ENCODE measurements at regions not wholly inside any gene's neighbourhood (a gene's known extent, or its start where the extent isn't known, plus 50 kb on each side); places are given as distances from the start of the nearest gene placed in this dataset.

GRCh38 chr17:77483128-77483598, 342.4 kb downstream of the SEC14L1 start:
- Mint-ChIP-seq H3K9me3 (no peaks in the 10 kb centered on the region), H3K27ac (no peak overlapping the region), H3K36me3 (ENCODE audit: low read depth) (peaks cover 17% of the 10 kb centered on the region), H3K4me3 (no peak overlapping the region), H3K4me1 (peaks cover 33% of the 10 kb centered on the region), H3K27me3 (ENCODE audit: low read depth, poor library complexity) (no peaks in the 10 kb centered on the region)
- DNase-seq = no peak
- no peak for TF ChIP-seq CTCF (IDR thresholded peaks at IDR 0.05)

- Mint-ChIP-seq H3K4me1 (peaks cover 24% of the 10 kb centered on the region), H3K9me3 (no peaks in the 10 kb centered on the region), H3K4me3 (no peak overlapping the region), H3K27me3 (ENCODE audit: low read depth, poor library complexity) (no peaks in the 10 kb centered on the region), H3K27ac (no peak overlapping the region), H3K36me3 (ENCODE audit: low read depth) (peaks cover 24% of the 10 kb centered on the region)
- no peak for TF ChIP-seq CTCF (IDR thresholded peaks at IDR 0.05)
- DNase-seq = no peak
Observed at GRCh38 chr17:77484111-77484510, 343.3 kb downstream of the SEC14L1 start.

- no peak overlapping the region for H3K4me3 Mint-ChIP-seq
- no peaks in the 10 kb centered on the region for H3K9me3 Mint-ChIP-seq
- peaks cover 24% of the 10 kb centered on the region for H3K36me3 Mint-ChIP-seq (ENCODE audit: low read depth)
- no peak for TF ChIP-seq CTCF (IDR thresholded peaks at IDR 0.05)
- no peaks in the 10 kb centered on the region for H3K27me3 Mint-ChIP-seq (ENCODE audit: low read depth, poor library complexity)
- no peak for DNase-seq
- H3K4me1 Mint-ChIP-seq = peaks cover 12% of the 10 kb centered on the region
- H3K27ac Mint-ChIP-seq = no peak overlapping the region
Observed at GRCh38 chr17:77485089-77485833, 344.5 kb downstream of the SEC14L1 start.

GRCh38 chr17:77487211-77487629, 346.5 kb downstream of the SEC14L1 start:
- no peaks in the 10 kb centered on the region for H3K27me3 Mint-ChIP-seq (ENCODE audit: low read depth, poor library complexity)

GRCh38 chr17:77487677-77488530, 347.1 kb downstream of the SEC14L1 start:
- TF ChIP-seq CTCF (IDR thresholded peaks at IDR 0.05) = no peak
- no peak overlapping the region for H3K27ac Mint-ChIP-seq
- H3K36me3 Mint-ChIP-seq (ENCODE audit: low read depth) = peaks cover 25% of the 10 kb centered on the region
- no peaks in the 10 kb centered on the region for H3K27me3 Mint-ChIP-seq (ENCODE audit: low read depth, poor library complexity)
- H3K4me1 Mint-ChIP-seq = peaks cover 11% of the 10 kb centered on the region
- no peak for DNase-seq
- no peaks in the 10 kb centered on the region for H3K9me3 Mint-ChIP-seq
- no peak overlapping the region for H3K4me3 Mint-ChIP-seq

More at GRCh38 chr17:77487211-77487629, 346.5 kb downstream of the SEC14L1 start:
- Mint-ChIP-seq H3K27ac (peak overlapping the region; percentile 51), H3K9me3 (no peaks in the 10 kb centered on the region), H3K36me3 (ENCODE audit: low read depth) (peaks cover 22% of the 10 kb centered on the region), H3K4me3 (no peak overlapping the region), H3K4me1 (peaks cover 9% of the 10 kb centered on the region)
- no peak for TF ChIP-seq CTCF (IDR thresholded peaks at IDR 0.05)
- DNase-seq = no peak
